Neural cell (in vitro differentiated cells): ENCODE measurements at regions not wholly inside any gene's neighbourhood (a gene's known extent, or its start where the extent isn't known, plus 50 kb on each side); places are given as distances from the start of the nearest gene placed in this dataset.

Experiments used
- H2AFZ ChIP-seq: fragments of 200-600, 300-800 bp; sonication (generic), shearing (Covaris generic); 2 replicates; pipeline ENCODE4 v1.6.0; 2014; ENCODE audit warnings: low read depth, mild to moderate bottlenecking, antibody characterized with exemption, low read length, moderate library complexity
- H3F3A ChIP-seq: fragments of 200-600 bp; shearing (Covaris generic); 2 replicates; pipeline ENCODE4 v1.6.1; 2016; ENCODE audit warnings: mild to moderate bottlenecking, moderate library complexity, mixed read lengths, antibody characterized with exemption, low read length; ENCODE audit not compliant: insufficient read depth, poor library complexity, severe bottlenecking
- H3K27ac ChIP-seq: fragments of 200-600, 300-800 bp; sonication (generic), shearing (Covaris generic); 2 replicates; pipeline ENCODE4 v1.5.1; 2014; ENCODE audit warnings: mild to moderate bottlenecking, low read length, moderate library complexity
- H3K27me3 ChIP-seq: fragments of 300-800, 200-600 bp; sonication (generic), shearing (Covaris generic); 2 replicates; pipeline ENCODE4 v1.6.0; 2014; ENCODE audit warnings: mild to moderate bottlenecking, low read depth, low read length, moderate library complexity; ENCODE audit not compliant: insufficient read depth
- H3K36me3 ChIP-seq: fragments of 300-800, 200-600 bp; sonication (generic), shearing (Covaris generic); 2 replicates; pipeline ENCODE4 v1.5.1; 2014; ENCODE audit warnings: mild to moderate bottlenecking, antibody characterized with exemption, low read length, moderate library complexity; ENCODE audit not compliant: insufficient read depth
- H3K4me2 ChIP-seq: fragments of 300-800, 200-600 bp; sonication (generic), shearing (Covaris generic); 2 replicates; pipeline ENCODE4 v1.6.0; 2014; ENCODE audit warnings: mild to moderate bottlenecking, low read length
- H3K4me3 ChIP-seq: fragments of 300-800, 200-600 bp; sonication (generic), shearing (Covaris generic); 2 replicates; pipeline ENCODE4 v1.5.1; 2014; ENCODE audit warnings: mild to moderate bottlenecking, low read length, moderate library complexity
- H3K79me2 ChIP-seq: fragments of 200-600 bp; shearing (Covaris generic); replicated peaks from 2 replicates; pipeline ENCODE4 v1.6.0; 2014; ENCODE audit warnings: mild to moderate bottlenecking, low read length, moderate library complexity; ENCODE audit not compliant: insufficient read depth
- H3K9ac ChIP-seq: fragments of 300-800, 200-600 bp; sonication (generic), shearing (Covaris generic); 2 replicates; pipeline ENCODE4 v1.6.1; 2016; ENCODE audit warnings: mild to moderate bottlenecking, low read length, mixed read lengths
- H3K9me2 ChIP-seq: fragments of 200-600 bp; shearing (Covaris generic); 2 replicates; pipeline ENCODE4 v1.6.1; 2016; ENCODE audit warnings: mild to moderate bottlenecking, low read length, mixed read lengths; ENCODE audit not compliant: insufficient read depth
- H3K9me3 ChIP-seq: fragments of 200-600, 300-800 bp; sonication (generic), shearing (Covaris generic); 2 replicates; pipeline ENCODE4 v1.6.1; 2016; ENCODE audit warnings: mild to moderate bottlenecking, mixed run types, low read length, moderate library complexity, mixed read lengths
- H4K20me1 ChIP-seq: fragments of 200-600 bp; shearing (Covaris generic); 2 replicates; pipeline ENCODE4 v1.6.1; 2016; ENCODE audit warnings: mild to moderate bottlenecking, mixed run types; ENCODE audit not compliant: insufficient read depth
- EP300 ChIP-seq: fragments of 450-650 bp; conservative IDR thresholded peaks from 2 replicates; pipeline ENCODE4 v1.6.1; 2014; ENCODE audit warnings: antibody characterized with exemption, mild to moderate bottlenecking, moderate library complexity; ENCODE audit not compliant: poor library complexity, severe bottlenecking
- EZH2 ChIP-seq: fragments of 200-600, 300-800 bp; shearing (Covaris generic), sonication (generic); IDR thresholded peaks from 2 replicates; pipeline ENCODE4 v1.6.1; 2014; ENCODE audit warnings: antibody characterized with exemption, low read length, borderline replicate concordance, mild to moderate bottlenecking; ENCODE audit not compliant: insufficient read depth, poor library complexity, severe bottlenecking
- MXI1 ChIP-seq: fragments of 450-650 bp; conservative IDR thresholded peaks from 2 replicates; pipeline ENCODE4 v1.6.1; 2014; ENCODE audit warnings: antibody characterized with exemption, mild to moderate bottlenecking; ENCODE audit not compliant: poor library complexity, severe bottlenecking
- POLR2AphosphoS5 ChIP-seq: IDR thresholded peaks from 2 replicates; pipeline ENCODE4 v1.6.1; 2012
- RAD21 ChIP-seq: fragments of 450-650 bp; conservative IDR thresholded peaks from 2 replicates; pipeline ENCODE4 v1.6.1; 2014; ENCODE audit warnings: antibody characterized with exemption, mild to moderate bottlenecking, moderate library complexity
- SMC3 ChIP-seq: fragments of 450-650 bp; conservative IDR thresholded peaks from 2 replicates; pipeline ENCODE4 v1.6.1; 2014; ENCODE audit warnings: antibody characterized with exemption, mild to moderate bottlenecking, moderate library complexity; ENCODE audit not compliant: poor library complexity
- TAF1 ChIP-seq: IDR thresholded peaks from 2 replicates; pipeline ENCODE4 v1.6.1; 2012; ENCODE audit warnings: low read depth
- TF ChIP-seq, protein P1 (sequence below): fragments of 450-650 bp; IDR thresholded peaks from 2 replicates; pipeline ENCODE4 v1.5.1; 2014; ENCODE audit warnings: antibody characterized with exemption, mild to moderate bottlenecking, moderate library complexity; ENCODE audit not compliant: poor library complexity, severe bottlenecking
- TF ChIP-seq, protein P2 (sequence below): IDR thresholded peaks from 2 replicates; pipeline ENCODE4 v1.6.1; 2012; ENCODE audit warnings: borderline replicate concordance

GRCh38 chr5:173771121-173771724, 116.9 kb upstream of the CPEB4 start:
- H3K4me3 ChIP-seq, result no peak overlapping the region
- no peak overlapping the region for H3K27ac ChIP-seq
- no peaks in the 10 kb centered on the region for H3K79me2 ChIP-seq
- H3K4me2 ChIP-seq, result no peak overlapping the region
- no peaks in the 10 kb centered on the region for H3K36me3 ChIP-seq
- H3F3A ChIP-seq, result no peaks in the 10 kb centered on the region
- H3K27me3 ChIP-seq, result no peaks in the 10 kb centered on the region
- H2AFZ ChIP-seq, result no peak overlapping the region
- H3K9ac ChIP-seq, result no peak overlapping the region
- no peaks in the 10 kb centered on the region for H3K9me2 ChIP-seq
- H3K9me3 ChIP-seq, result no peaks in the 10 kb centered on the region
- no peaks in the 10 kb centered on the region for H4K20me1 ChIP-seq
- TF ChIP-seq POLR2AphosphoS5, result no peak

DNA sequence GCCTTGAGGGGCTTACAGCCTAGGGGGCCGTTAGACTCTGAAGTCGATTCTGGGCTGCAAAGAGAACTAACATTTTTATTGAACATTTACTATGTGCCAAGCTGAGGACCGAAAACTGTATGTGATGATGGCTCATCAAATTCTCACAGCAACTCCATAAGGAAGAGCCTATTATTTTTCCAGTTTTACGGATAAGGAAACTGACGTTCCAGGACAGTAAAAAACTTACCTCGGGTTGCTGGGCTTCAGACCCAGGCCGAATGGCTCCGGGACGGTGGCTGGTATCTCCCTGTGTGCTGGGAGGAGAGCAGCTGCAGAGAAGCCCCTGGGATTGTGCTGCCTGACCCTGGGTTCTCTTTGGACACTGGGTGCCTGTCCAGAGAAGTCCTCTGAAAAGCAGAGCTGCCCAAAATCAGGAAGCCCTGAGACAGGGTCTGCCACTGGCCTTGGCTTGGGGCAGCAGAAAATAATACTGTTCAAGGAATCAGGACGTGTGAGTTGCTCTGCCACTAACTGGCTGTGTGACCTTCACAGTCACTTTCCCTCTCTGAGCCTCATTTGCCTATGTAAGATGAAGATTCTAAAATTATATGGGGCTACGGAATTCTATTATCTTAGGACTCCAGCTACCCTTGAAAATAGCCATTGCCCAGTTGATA, 116.3 kb upstream of the CPEB4 start:
- Histone ChIP-seq H4K20me1 (no peaks in the 10 kb centered on the region), H3K79me2 (no peaks in the 10 kb centered on the region), H2AFZ (no peak overlapping the region), H3K9ac (no peak overlapping the region), H3K4me3 (no peak overlapping the region), H3K9me2 (no peaks in the 10 kb centered on the region), H3K27me3 (no peaks in the 10 kb centered on the region), H3K4me2 (no peak overlapping the region), H3F3A (no peaks in the 10 kb centered on the region), H3K9me3 (no peaks in the 10 kb centered on the region), H3K36me3 (no peaks in the 10 kb centered on the region), H3K27ac (no peak overlapping the region)
- TF ChIP-seq EP300 (no peak), TAF1 (no peak), EZH2 (no peak), RAD21 (no peak), SMC3 (no peak), POLR2AphosphoS5 (no peak), MXI1 (no peak)
- TF ChIP-seq, protein P1, sequence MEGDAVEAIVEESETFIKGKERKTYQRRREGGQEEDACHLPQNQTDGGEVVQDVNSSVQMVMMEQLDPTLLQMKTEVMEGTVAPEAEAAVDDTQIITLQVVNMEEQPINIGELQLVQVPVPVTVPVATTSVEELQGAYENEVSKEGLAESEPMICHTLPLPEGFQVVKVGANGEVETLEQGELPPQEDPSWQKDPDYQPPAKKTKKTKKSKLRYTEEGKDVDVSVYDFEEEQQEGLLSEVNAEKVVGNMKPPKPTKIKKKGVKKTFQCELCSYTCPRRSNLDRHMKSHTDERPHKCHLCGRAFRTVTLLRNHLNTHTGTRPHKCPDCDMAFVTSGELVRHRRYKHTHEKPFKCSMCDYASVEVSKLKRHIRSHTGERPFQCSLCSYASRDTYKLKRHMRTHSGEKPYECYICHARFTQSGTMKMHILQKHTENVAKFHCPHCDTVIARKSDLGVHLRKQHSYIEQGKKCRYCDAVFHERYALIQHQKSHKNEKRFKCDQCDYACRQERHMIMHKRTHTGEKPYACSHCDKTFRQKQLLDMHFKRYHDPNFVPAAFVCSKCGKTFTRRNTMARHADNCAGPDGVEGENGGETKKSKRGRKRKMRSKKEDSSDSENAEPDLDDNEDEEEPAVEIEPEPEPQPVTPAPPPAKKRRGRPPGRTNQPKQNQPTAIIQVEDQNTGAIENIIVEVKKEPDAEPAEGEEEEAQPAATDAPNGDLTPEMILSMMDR, result no peak
- TF ChIP-seq, protein P2, sequence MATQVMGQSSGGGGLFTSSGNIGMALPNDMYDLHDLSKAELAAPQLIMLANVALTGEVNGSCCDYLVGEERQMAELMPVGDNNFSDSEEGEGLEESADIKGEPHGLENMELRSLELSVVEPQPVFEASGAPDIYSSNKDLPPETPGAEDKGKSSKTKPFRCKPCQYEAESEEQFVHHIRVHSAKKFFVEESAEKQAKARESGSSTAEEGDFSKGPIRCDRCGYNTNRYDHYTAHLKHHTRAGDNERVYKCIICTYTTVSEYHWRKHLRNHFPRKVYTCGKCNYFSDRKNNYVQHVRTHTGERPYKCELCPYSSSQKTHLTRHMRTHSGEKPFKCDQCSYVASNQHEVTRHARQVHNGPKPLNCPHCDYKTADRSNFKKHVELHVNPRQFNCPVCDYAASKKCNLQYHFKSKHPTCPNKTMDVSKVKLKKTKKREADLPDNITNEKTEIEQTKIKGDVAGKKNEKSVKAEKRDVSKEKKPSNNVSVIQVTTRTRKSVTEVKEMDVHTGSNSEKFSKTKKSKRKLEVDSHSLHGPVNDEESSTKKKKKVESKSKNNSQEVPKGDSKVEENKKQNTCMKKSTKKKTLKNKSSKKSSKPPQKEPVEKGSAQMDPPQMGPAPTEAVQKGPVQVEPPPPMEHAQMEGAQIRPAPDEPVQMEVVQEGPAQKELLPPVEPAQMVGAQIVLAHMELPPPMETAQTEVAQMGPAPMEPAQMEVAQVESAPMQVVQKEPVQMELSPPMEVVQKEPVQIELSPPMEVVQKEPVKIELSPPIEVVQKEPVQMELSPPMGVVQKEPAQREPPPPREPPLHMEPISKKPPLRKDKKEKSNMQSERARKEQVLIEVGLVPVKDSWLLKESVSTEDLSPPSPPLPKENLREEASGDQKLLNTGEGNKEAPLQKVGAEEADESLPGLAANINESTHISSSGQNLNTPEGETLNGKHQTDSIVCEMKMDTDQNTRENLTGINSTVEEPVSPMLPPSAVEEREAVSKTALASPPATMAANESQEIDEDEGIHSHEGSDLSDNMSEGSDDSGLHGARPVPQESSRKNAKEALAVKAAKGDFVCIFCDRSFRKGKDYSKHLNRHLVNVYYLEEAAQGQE, result no peak
